ENCODE measurements at regions not wholly inside any gene's neighbourhood (a gene's known extent, or its start where the extent isn't known, plus 50 kb on each side); places are given as distances from the start of the nearest gene placed in this dataset.

DNA sequence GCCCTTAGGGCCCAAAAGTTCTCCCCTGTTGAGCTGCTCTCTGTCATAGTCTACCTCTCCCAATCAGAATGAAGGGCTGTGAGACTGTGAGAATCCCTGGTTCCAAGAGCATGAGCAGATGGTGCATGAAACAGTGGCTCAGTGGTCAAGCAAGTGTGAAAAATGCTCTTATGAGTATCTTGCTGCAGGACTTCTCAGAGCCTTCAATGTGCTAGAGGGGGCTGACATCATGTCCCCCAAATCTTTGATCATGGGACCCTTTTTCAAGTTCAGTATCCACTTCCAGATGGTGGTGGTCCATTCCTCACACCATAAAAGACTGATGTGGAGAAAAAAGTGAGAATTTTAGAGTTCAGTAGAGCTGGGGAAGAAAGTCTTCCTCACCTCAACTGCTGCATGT lies 265.3 kb upstream of the HABP2 start:
- TF ChIP-seq ARNT (IDR thresholded peaks at IDR 0.05) (no peak), SP1 (IDR thresholded peaks at IDR 0.05) (no peak), BHLHE40 (IDR thresholded peaks at IDR 0.05; ENCODE audit: borderline replicate concordance) (no peak), SUZ12 (IDR thresholded peaks at IDR 0.05) (no peak), HDGF (IDR thresholded peaks at IDR 0.05; ENCODE audit: borderline replicate concordance) (no peak), PKNOX1 (IDR thresholded peaks at IDR 0.05) (no peak), NFRKB (IDR thresholded peaks at IDR 0.05) (no peak), L3MBTL2 (conservative IDR thresholded peaks at IDR 0.05) (no peak), FOXA1 (IDR thresholded peaks at IDR 0.05) (no peak), FOXM1 (IDR thresholded peaks at IDR 0.05; ENCODE audit: borderline replicate concordance) (no peak), FOXK2 (IDR thresholded peaks at IDR 0.05) (no peak)

Data from HEK293T (cell line).